K562 (cell line): ENCODE measurements at regions not wholly inside any gene's neighbourhood (a gene's known extent, or its start where the extent isn't known, plus 50 kb on each side); places are given as distances from the start of the nearest gene placed in this dataset.

Source experiments
- CREBBP ChIP-seq: IDR thresholded peaks from one replicate; pipeline ENCODE4 v1.6.1; 2012; ENCODE audit warnings: low read depth, mild to moderate bottlenecking, control low read depth, inconsistent platforms, low read length
- HDAC3 ChIP-seq: fragments of 450-650 bp; IDR thresholded peaks from 2 replicates; pipeline ENCODE4 v1.6.1; 2018; ENCODE audit warnings: borderline replicate concordance, mild to moderate bottlenecking, moderate library complexity; ENCODE audit not compliant: partially characterized antibody
- NFATC3 ChIP-seq: fragments of 450-650 bp; IDR thresholded peaks from 2 replicates; pipeline ENCODE4 v1.6.1; 2017; ENCODE audit warnings: mild to moderate bottlenecking
- SIN3B ChIP-seq: fragments of 450-650 bp; IDR thresholded peaks from 2 replicates; pipeline ENCODE4 v1.6.1; 2017; ENCODE audit warnings: low read depth, mild to moderate bottlenecking, moderate library complexity
- TF ChIP-seq, protein P1 (sequence below), 2 experiments: fragments of 450-650 bp; IDR thresholded peaks; 2 replicates each; pipeline ENCODE4 v1.6.1; 2016; ENCODE audit warnings: mild to moderate bottlenecking in 2 of 2, borderline replicate concordance in 1 of 2, low read depth in 1 of 2, moderate library complexity in 1 of 2

DNA sequence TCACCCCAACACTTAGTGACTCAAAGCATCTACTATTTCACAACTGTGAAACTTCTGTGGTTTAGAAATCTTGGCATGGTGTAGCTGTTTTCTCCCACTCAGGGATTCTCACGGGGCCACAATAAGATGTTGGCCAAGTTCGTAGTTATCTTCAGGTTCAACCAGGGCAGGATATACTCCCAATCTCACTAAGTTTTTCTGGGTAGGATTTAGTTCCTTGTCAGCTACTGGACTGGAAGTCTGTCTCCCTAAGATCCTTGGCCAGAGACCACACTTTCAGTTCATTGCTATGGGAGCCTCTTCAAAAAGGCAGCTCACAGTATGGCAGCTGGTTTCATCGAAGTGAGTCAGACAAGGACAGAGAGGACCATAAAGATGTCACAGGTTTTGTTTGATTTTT is 111.7 kb upstream of the PDHA2 start (continued):
- TF ChIP-seq, protein P1, sequence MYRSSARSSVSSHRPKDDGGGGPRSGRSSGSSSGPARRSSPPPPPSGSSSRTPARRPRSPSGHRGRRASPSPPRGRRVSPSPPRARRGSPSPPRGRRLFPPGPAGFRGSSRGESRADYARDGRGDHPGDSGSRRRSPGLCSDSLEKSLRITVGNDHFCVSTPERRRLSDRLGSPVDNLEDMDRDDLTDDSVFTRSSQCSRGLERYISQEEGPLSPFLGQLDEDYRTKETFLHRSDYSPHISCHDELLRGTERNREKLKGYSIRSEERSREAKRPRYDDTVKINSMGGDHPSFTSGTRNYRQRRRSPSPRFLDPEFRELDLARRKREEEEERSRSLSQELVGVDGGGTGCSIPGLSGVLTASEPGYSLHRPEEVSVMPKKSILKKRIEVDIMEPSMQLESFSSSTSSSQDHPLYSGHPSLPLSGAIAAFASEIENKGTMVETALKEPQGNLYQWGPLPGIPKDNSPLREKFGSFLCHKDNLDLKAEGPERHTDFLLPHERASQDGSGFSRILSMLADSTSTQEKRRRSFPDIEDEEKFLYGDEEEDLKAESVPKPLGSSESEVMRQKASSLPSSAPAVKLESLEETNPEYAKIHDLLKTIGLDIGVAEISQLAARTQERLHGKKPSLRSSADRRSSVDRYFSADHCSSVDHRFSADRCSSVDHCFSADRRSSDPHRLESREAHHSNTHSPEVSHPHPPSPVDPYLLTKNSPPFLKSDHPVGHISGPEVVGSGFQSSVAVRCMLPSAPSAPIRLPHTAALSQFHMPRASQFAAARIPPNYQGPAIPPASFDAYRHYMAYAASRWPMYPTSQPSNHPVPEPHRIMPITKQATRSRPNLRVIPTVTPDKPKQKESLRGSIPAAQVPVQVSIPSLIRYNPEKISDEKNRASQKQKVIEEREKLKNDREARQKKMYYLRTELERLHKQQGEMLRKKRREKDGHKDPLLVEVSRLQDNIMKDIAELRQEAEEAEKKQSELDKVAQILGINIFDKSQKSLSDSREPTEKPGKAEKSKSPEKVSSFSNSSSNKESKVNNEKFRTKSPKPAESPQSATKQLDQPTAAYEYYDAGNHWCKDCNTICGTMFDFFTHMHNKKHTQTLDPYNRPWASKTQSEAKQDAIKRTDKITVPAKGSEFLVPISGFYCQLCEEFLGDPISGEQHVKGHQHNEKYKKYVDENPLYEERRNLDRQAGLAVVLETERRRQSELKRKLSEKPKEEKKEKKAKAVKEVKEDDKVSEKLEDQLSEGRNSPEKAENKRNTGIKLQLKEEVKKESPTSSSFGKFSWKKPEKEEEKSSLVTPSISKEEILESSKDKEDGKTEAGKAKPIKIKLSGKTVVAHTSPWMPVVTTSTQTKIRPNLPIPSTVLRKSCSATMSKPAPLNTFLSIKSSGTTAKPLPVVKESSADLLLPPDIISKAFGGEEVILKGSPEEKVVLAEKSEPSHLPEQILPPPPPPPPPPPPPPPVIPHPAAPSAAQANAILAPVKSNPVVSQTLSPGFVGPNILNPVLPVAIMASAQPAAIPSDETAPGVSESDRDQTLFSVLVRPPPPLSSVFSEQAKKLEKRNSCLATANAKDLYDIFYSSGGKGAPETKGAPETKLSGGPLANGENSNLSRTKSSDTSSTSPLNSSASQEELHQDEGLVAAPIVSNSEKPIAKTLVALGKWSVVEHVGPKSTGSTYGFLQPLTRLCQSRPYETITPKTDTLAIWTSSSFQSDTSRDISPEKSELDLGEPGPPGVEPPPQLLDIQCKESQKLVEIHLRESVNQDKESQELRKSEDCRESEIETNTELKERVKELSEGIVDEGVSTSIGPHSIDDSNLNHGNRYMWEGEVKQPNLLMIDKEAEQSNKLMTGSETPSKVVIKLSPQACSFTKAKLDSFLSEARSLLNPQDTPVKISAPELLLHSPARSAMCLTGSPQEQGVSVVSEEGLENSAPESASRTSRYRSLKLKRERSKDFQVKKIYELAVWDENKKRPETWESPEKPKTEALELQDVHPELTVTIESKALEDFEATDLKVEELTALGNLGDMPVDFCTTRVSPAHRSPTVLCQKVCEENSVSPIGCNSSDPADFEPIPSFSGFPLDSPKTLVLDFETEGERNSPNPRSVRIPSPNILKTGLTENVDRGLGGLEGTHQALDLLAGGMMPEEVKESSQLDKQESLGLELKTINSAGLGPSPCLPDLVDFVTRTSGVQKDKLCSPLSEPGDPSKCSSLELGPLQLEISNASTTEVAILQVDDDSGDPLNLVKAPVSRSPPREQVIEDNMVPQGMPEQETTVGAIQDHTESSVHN (IDR thresholded peaks at IDR 0.05; ENCODE audit: borderline replicate concordance in 1 of 2, low read depth in 1 of 2), result no peak
- no peak for TF ChIP-seq NFATC3
- no peak for TF ChIP-seq CREBBP
- TF ChIP-seq SIN3B, result no peak
- no peak for TF ChIP-seq HDAC3
